ENCODE measurements at regions not wholly inside any gene's neighbourhood (a gene's known extent, or its start where the extent isn't known, plus 50 kb on each side); places are given as distances from the start of the nearest gene placed in this dataset.

GRCh38 chr9:88750832-88751360 lies 215.9 kb downstream of the NXNL2 start:
- TF ChIP-seq CTCF (IDR thresholded peaks at IDR 0.05), result no peak
- no peak for TF ChIP-seq POLR2AphosphoS5 (IDR thresholded peaks at IDR 0.05)
- TF ChIP-seq POLR2A (IDR thresholded peaks at IDR 0.05), result no peak

Data from gastroesophageal sphincter (tissue), 3 donors.